OCI-LY3 (cell line): ENCODE measurements at regions not wholly inside any gene's neighbourhood (a gene's known extent, or its start where the extent isn't known, plus 50 kb on each side); places are given as distances from the start of the nearest gene placed in this dataset.
"Not testable (repeated sequence)": the region's sequence is repeated elsewhere in the genome, so short reads cannot be mapped to it uniquely, and the experiment has no call there.

Source experiments
- H2AFZ ChIP-seq: fragments of 200-600, 300-600 bp; shearing (Covaris generic); 2 replicates; pipeline ENCODE4 v1.6.0; 2014; ENCODE audit warnings: antibody characterized with exemption, low read depth, low read length
- H3K27ac ChIP-seq: fragments of 200-600, 300-600 bp; sonication (generic); 2 replicates; pipeline ENCODE4 v1.5.1; 2014; ENCODE audit warnings: mild to moderate bottlenecking, low read length, moderate library complexity, mixed read lengths
- H3K27me3 ChIP-seq: fragments of 200-600, 300-600 bp; sonication (generic); 2 replicates; pipeline ENCODE4 v1.6.1; 2014; ENCODE audit warnings: low read depth, low read length, mixed read lengths
- H3K36me3 ChIP-seq: fragments of 200-600, 300-600 bp; sonication (generic); replicated peaks from 2 replicates; pipeline ENCODE3; 2014; ENCODE audit warnings: low read depth, low read length, mixed read lengths
- H3K4me1 ChIP-seq: fragments of 300-600, 200-600 bp; sonication (generic); 2 replicates; pipeline ENCODE4 v1.6.1; 2014; ENCODE audit warnings: low read length, mixed read lengths
- H3K4me2 ChIP-seq: fragments of 200-600, 300-600 bp; sonication (generic); 2 replicates; pipeline ENCODE4 v1.6.1; 2014; ENCODE audit warnings: low read length, mixed read lengths
- H3K4me3 ChIP-seq: fragments of 300-600, 200-600 bp; sonication (generic); 2 replicates; pipeline ENCODE4 v1.5.1; 2014; ENCODE audit warnings: antibody characterized with exemption, mild to moderate bottlenecking, low read length, moderate library complexity
- H3K79me2 ChIP-seq: fragments of 300-600, 200-600 bp; shearing (Covaris generic); 2 replicates; pipeline ENCODE4 v1.6.1; 2014; ENCODE audit warnings: mild to moderate bottlenecking, low read length, mixed read lengths
- H3K9ac ChIP-seq: fragments of 300-600, 200-600 bp; shearing (Covaris generic); 2 replicates; pipeline ENCODE4 v1.6.0; 2014; ENCODE audit warnings: mild to moderate bottlenecking, low read length, moderate library complexity
- H3K9me3 ChIP-seq: fragments of 200-600, 300-600 bp; shearing (Covaris generic); 2 replicates; pipeline ENCODE4 v1.6.1; 2014; ENCODE audit warnings: low read length, mixed read lengths; ENCODE audit not compliant: insufficient read depth
- H4K20me1 ChIP-seq: fragments of 200-600, 300-600 bp; sonication (generic); 2 replicates; pipeline ENCODE4 v1.6.1; 2016; ENCODE audit warnings: low read length, mixed read lengths; ENCODE audit not compliant: insufficient read depth
- EZH2phosphoT487 ChIP-seq: fragments of 200-600 bp; shearing (Covaris generic); IDR thresholded peaks from 2 replicates; pipeline ENCODE4 v1.6.1; 2018; ENCODE audit warnings: antibody characterized with exemption, mixed run types, low read depth
- TF ChIP-seq, protein P1 (sequence below): fragments of 200-600, 300-600 bp; sonication (generic); IDR thresholded peaks from 2 replicates; pipeline ENCODE4 v1.5.1; 2014; ENCODE audit warnings: antibody characterized with exemption, low read length, low read depth

DNA sequence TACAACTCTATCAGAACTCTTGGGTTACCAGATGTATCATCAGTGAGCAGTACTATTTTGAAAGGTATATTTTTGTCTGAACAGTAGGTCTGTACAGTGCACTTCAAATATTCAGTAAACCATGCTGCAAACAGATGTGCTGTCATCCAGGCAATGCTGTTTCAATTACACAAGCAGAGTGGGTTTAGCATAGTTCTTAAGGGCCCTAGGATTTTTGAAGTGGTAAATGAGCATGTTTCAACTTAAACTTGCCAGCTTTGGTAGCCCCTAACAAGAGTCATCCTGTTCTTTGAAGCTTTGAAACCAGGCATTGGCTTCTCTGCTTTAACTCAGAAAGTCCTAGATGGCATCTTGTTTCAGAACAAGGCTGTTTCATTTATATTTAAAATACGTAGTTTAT lies 1519.9 kb downstream of the SUCLG1 start:
- Histone ChIP-seq H3K9ac (no peak overlapping the region), H3K27ac (no peak overlapping the region), H4K20me1 (no peaks in the 10 kb centered on the region), H3K4me2 (no peak overlapping the region), H2AFZ (no peak overlapping the region), H3K79me2 (no peaks in the 10 kb centered on the region), H3K36me3 (no peaks in the 10 kb centered on the region), H3K4me1 (no peaks in the 10 kb centered on the region), H3K27me3 (no peaks in the 10 kb centered on the region), H3K4me3 (no peak overlapping the region), H3K9me3 (no peaks in the 10 kb centered on the region)
- no peak for TF ChIP-seq EZH2phosphoT487
- TF ChIP-seq, protein P1, sequence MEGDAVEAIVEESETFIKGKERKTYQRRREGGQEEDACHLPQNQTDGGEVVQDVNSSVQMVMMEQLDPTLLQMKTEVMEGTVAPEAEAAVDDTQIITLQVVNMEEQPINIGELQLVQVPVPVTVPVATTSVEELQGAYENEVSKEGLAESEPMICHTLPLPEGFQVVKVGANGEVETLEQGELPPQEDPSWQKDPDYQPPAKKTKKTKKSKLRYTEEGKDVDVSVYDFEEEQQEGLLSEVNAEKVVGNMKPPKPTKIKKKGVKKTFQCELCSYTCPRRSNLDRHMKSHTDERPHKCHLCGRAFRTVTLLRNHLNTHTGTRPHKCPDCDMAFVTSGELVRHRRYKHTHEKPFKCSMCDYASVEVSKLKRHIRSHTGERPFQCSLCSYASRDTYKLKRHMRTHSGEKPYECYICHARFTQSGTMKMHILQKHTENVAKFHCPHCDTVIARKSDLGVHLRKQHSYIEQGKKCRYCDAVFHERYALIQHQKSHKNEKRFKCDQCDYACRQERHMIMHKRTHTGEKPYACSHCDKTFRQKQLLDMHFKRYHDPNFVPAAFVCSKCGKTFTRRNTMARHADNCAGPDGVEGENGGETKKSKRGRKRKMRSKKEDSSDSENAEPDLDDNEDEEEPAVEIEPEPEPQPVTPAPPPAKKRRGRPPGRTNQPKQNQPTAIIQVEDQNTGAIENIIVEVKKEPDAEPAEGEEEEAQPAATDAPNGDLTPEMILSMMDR = no peak

DNA sequence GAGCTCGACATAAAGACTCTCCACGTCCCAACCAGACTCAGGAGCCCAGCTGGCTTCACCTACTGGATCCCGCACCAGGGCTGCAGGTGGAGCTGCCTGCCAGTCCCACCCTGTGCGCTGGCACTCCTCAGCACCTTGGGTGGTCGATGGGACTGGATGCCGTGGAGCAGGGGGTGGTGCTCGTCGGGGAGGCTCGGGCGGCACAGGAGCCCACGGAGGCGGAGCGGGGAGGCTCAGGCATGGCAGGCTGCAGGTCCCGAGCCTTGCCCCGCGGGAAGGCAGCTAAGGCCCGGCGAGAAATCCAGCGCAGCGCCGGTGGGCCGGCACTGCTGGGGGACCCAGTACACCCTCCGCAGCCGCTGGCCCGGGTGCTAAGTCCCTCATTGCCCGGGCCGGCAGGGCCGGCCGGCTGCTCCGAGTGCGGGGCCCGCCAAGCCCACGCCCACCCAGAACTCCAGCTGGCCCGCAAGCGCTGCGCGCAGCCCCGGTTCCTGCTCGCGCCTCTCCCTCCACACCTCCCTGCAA lies 1520.7 kb downstream of the SUCLG1 start:
- not testable (repeated sequence) for H3K27ac ChIP-seq, H3K4me3 ChIP-seq, H3K36me3 ChIP-seq, H3K4me1 ChIP-seq, H3K4me2 ChIP-seq, H4K20me1 ChIP-seq, H3K9me3 ChIP-seq, H2AFZ ChIP-seq, H3K27me3 ChIP-seq, H3K79me2 ChIP-seq, H3K9ac ChIP-seq

DNA sequence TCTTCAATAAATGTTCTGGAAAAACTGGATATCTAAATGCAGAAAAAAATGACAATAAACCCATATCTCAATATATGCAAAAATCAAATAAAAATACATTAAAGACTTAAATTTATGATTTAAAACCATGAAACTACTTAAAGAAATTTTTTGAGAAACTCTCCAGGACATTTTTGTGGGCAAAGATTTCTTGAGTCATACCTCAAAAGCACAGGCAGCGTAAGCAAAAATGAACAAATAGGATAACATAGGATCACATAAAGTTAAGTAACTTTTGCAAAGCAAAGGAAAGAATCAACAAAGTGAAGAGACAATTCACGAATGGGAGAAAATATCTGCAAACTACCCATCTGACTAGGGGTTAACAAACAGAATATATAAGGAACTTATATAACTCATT lies 1545.5 kb downstream of the SUCLG1 start:
- H3K79me2 ChIP-seq = no peaks in the 10 kb centered on the region
- H3K27ac ChIP-seq = no peak overlapping the region
- TF ChIP-seq EZH2phosphoT487 = no peak
- TF ChIP-seq, protein P1 = no peak
- no peaks in the 10 kb centered on the region for H3K9me3 ChIP-seq
- H3K4me1 ChIP-seq = no peaks in the 10 kb centered on the region
- no peak overlapping the region for H3K4me2 ChIP-seq
- H3K27me3 ChIP-seq = no peaks in the 10 kb centered on the region
- H3K9ac ChIP-seq = no peak overlapping the region
- H3K36me3 ChIP-seq = no peaks in the 10 kb centered on the region
- no peak overlapping the region for H3K4me3 ChIP-seq
- H4K20me1 ChIP-seq = no peaks in the 10 kb centered on the region
- H2AFZ ChIP-seq = no peak overlapping the region

DNA sequence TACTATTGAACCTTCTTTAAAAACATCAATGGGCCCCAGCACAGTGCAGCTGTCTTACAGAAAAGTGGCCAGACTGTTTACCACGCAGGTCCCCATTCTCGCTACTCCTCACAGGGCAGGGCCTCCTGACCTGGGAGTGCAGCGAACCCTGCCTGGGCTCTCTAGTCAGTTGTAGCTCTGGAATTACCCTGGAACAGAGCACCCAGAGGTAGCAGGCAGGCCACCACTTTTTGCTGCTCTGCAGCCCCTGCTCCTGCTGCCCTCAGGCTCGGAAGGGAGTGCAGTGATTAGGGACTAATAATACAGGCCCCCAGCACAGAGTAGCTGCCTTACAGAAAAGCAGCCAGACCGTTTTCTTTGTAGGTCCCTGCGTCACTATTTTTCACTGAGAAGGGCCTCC lies 1563.0 kb downstream of the SUCLG1 start:
- H4K20me1 ChIP-seq = no peaks in the 10 kb centered on the region
- no peak overlapping the region for H3K4me2 ChIP-seq
- no peaks in the 10 kb centered on the region for H3K27me3 ChIP-seq
- H3K9ac ChIP-seq = no peak overlapping the region
- H2AFZ ChIP-seq = no peak overlapping the region
- H3K27ac ChIP-seq = no peak overlapping the region
- no peak for TF ChIP-seq EZH2phosphoT487
- TF ChIP-seq, protein P1 = no peak
- H3K36me3 ChIP-seq = no peaks in the 10 kb centered on the region
- H3K4me1 ChIP-seq = no peaks in the 10 kb centered on the region
- H3K9me3 ChIP-seq = no peaks in the 10 kb centered on the region
- no peaks in the 10 kb centered on the region for H3K79me2 ChIP-seq
- H3K4me3 ChIP-seq = no peak overlapping the region

DNA sequence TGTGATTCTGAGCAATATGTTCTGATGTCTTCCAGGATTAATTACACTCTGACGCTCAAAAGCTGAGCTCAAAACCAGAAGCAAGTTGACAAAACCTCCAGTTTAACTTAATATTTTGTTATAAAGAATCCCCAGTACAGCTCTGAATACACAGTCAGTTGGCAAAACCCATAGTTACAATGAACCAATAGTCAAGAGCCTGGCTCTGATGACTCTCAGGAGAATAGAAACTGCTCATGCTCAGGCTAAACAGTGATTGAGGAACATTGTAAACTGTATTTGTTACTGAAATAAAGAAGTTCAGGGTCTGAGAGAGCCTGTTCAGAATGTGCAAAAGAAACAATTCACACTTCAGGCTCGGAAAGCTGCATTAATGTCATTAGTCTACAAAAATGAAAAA lies 1565.9 kb downstream of the SUCLG1 start:
- Histone ChIP-seq H3K4me3 (no peak overlapping the region), H3K36me3 (no peaks in the 10 kb centered on the region), H4K20me1 (no peaks in the 10 kb centered on the region), H3K4me1 (no peaks in the 10 kb centered on the region), H3K4me2 (no peak overlapping the region), H3K9ac (no peak overlapping the region), H3K27ac (no peak overlapping the region), H3K27me3 (no peaks in the 10 kb centered on the region), H3K79me2 (no peaks in the 10 kb centered on the region), H2AFZ (no peak overlapping the region), H3K9me3 (no peaks in the 10 kb centered on the region)
- TF ChIP-seq, protein P1 = no peak
- no peak for TF ChIP-seq EZH2phosphoT487
